ENCODE measurements at regions not wholly inside any gene's neighbourhood (a gene's known extent, or its start where the extent isn't known, plus 50 kb on each side); places are given as distances from the start of the nearest gene placed in this dataset.

GRCh38 chr5:147065071-147065470, 169.8 kb upstream of the STK32A start:
- H3K27ac ChIP-seq = no peak overlapping the region
- H3K4me3 ChIP-seq = no peak overlapping the region
- H3K4me1 ChIP-seq (ENCODE audit: insufficient read depth) = peaks cover 4% of the 10 kb centered on the region
- no peaks in the 10 kb centered on the region for H3K9me3 ChIP-seq (ENCODE audit: low read depth)
- H2AFZ ChIP-seq = no peak overlapping the region
- no peaks in the 10 kb centered on the region for H4K20me1 ChIP-seq (ENCODE audit: insufficient read depth, poor library complexity, severe bottlenecking)
- H3K27me3 ChIP-seq = no peaks in the 10 kb centered on the region
- H3K9me2 ChIP-seq (replicated peaks; ENCODE audit: insufficient read depth) = no peaks in the 10 kb centered on the region
- WGBS (ENCODE audit: low lambda C conversion rate, missing lambda C conversion rate) = 86% methylated on average over 1 of the region's 1 CpG
- no peak for DNase-seq (ENCODE audit: low spot score)
- no peak overlapping the region for H3K4me2 ChIP-seq
- TF ChIP-seq EZH2phosphoT487 (IDR thresholded peaks at IDR 0.05; ENCODE audit: low read depth, severe bottlenecking, unreplicated experiment) = no peak
- TF ChIP-seq CTCF (IDR thresholded peaks at IDR 0.05; ENCODE audit: poor library complexity) = no peak
- H3K79me2 ChIP-seq = no peaks in the 10 kb centered on the region
- no peaks in the 10 kb centered on the region for H3K36me3 ChIP-seq (replicated peaks; ENCODE audit: insufficient read depth, low read depth)

GRCh38 chr5:147068998-147069397, 165.8 kb upstream of the STK32A start:
- H3K27ac ChIP-seq = no peak overlapping the region
- no peaks in the 10 kb centered on the region for H3K79me2 ChIP-seq
- no peaks in the 10 kb centered on the region for H3K9me2 ChIP-seq (replicated peaks; ENCODE audit: insufficient read depth)
- no peaks in the 10 kb centered on the region for H3K36me3 ChIP-seq (replicated peaks; ENCODE audit: insufficient read depth, low read depth)
- H4K20me1 ChIP-seq (ENCODE audit: insufficient read depth, poor library complexity, severe bottlenecking) = no peaks in the 10 kb centered on the region
- H2AFZ ChIP-seq = no peak overlapping the region
- WGBS (ENCODE audit: low lambda C conversion rate, missing lambda C conversion rate) = 71% methylated on average over 4 of the region's 4 CpGs
- H3K4me3 ChIP-seq = no peak overlapping the region
- H3K9me3 ChIP-seq (ENCODE audit: low read depth) = no peaks in the 10 kb centered on the region
- peaks cover 4% of the 10 kb centered on the region for H3K4me1 ChIP-seq (ENCODE audit: insufficient read depth)
- H3K4me2 ChIP-seq = no peak overlapping the region
- DNase-seq (ENCODE audit: low spot score) = no peak
- H3K27me3 ChIP-seq = no peaks in the 10 kb centered on the region
- no peak for TF ChIP-seq CTCF (IDR thresholded peaks at IDR 0.05; ENCODE audit: poor library complexity)
- TF ChIP-seq EZH2phosphoT487 (IDR thresholded peaks at IDR 0.05; ENCODE audit: low read depth, severe bottlenecking, unreplicated experiment) = no peak
- no peak for TF ChIP-seq EZH2 (IDR thresholded peaks at IDR 0.05; ENCODE audit: borderline replicate concordance)

DNA sequence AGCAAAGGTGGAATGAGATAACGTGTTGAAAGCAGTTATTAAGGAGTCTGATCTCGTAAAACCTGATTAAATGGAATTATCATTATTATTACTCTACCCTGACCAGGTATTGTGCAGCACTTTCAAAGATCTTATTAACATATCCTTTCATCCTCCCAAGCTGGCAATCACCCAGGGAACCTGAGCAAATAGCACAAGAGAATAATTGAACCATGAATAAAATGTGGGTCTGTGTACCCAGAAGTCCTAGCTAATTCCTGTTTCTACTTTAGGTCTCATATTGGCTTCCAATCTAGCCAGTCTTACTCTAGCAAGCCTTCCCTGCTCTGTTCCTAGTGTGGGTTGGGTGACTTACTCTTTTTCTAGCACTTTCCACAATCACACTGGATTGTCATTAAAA, 162.2 kb upstream of the STK32A start:
- Histone ChIP-seq H3K9me2 (replicated peaks; ENCODE audit: insufficient read depth) (no peaks in the 10 kb centered on the region), H3K79me2 (no peaks in the 10 kb centered on the region), H3K27ac (no peak overlapping the region), H2AFZ (no peak overlapping the region), H3K4me3 (no peak overlapping the region), H3K9me3 (ENCODE audit: low read depth) (no peaks in the 10 kb centered on the region), H3K4me1 (ENCODE audit: insufficient read depth) (no peaks in the 10 kb centered on the region), H3K4me2 (no peak overlapping the region), H3K36me3 (replicated peaks; ENCODE audit: insufficient read depth, low read depth) (no peaks in the 10 kb centered on the region), H3K27me3 (no peaks in the 10 kb centered on the region), H4K20me1 (ENCODE audit: insufficient read depth, poor library complexity, severe bottlenecking) (no peaks in the 10 kb centered on the region)
- WGBS (ENCODE audit: low lambda C conversion rate, missing lambda C conversion rate) = 58% methylated on average over 2 of the region's 2 CpGs
- no peak for TF ChIP-seq CTCF (IDR thresholded peaks at IDR 0.05; ENCODE audit: poor library complexity)
- no peak for DNase-seq (ENCODE audit: low spot score)

DNA sequence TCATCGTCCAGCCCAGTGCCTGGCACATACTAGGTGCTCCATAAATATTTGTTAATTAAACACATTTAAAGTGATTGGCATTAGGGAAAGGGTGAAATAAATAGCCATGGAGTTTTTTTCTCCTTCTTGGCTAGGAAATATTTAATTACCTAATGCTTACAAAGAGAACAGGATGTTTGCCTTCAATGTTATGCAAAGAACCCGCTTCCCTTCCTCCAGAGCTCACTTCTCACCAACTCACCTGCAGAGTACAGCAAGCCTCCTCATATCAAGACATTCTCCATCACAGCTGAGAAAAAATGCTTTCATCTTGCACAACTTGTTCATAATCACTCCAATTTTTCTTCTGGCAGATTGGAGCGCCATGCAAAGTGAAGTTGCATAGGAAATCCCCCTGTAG, 161.7 kb upstream of the STK32A start:
- H3K9me2 ChIP-seq (replicated peaks; ENCODE audit: insufficient read depth) = no peaks in the 10 kb centered on the region
- H3K9me3 ChIP-seq (ENCODE audit: low read depth) = no peaks in the 10 kb centered on the region
- no peak overlapping the region for H3K27ac ChIP-seq
- no peaks in the 10 kb centered on the region for H3K27me3 ChIP-seq
- no peaks in the 10 kb centered on the region for H3K79me2 ChIP-seq
- H2AFZ ChIP-seq = no peak overlapping the region
- WGBS (ENCODE audit: low lambda C conversion rate, missing lambda C conversion rate) = 84% methylated on average over 3 of the region's 3 CpGs
- no peaks in the 10 kb centered on the region for H3K4me1 ChIP-seq (ENCODE audit: insufficient read depth)
- no peak overlapping the region for H3K4me2 ChIP-seq
- H3K36me3 ChIP-seq (replicated peaks; ENCODE audit: insufficient read depth, low read depth) = no peaks in the 10 kb centered on the region
- no peak for TF ChIP-seq CTCF (IDR thresholded peaks at IDR 0.05; ENCODE audit: poor library complexity)
- no peak for TF ChIP-seq EZH2phosphoT487 (IDR thresholded peaks at IDR 0.05; ENCODE audit: low read depth, severe bottlenecking, unreplicated experiment)
- TF ChIP-seq EZH2 (IDR thresholded peaks at IDR 0.05; ENCODE audit: borderline replicate concordance) = no peak
- no peak for DNase-seq (ENCODE audit: low spot score)
- H4K20me1 ChIP-seq (ENCODE audit: insufficient read depth, poor library complexity, severe bottlenecking) = no peaks in the 10 kb centered on the region
- H3K4me3 ChIP-seq = no peak overlapping the region
